ENCODE measurements at regions not wholly inside any gene's neighbourhood (a gene's known extent, or its start where the extent isn't known, plus 50 kb on each side); places are given as distances from the start of the nearest gene placed in this dataset.

- intact Hi-C loops (cut with DNase I; ENCODE audit: low total_unique reads) = no loop called here
- 3 to 5% methylated on average over 1 of the region's 1 CpG for WGBS, 2 donors
- H3K4me3 ChIP-seq (ENCODE audit: low read depth, poor library complexity, severe bottlenecking) = no peak overlapping the region
- TF ChIP-seq POLR2A (IDR thresholded peaks at IDR 0.05) = no peak
- TF ChIP-seq, protein P1, sequence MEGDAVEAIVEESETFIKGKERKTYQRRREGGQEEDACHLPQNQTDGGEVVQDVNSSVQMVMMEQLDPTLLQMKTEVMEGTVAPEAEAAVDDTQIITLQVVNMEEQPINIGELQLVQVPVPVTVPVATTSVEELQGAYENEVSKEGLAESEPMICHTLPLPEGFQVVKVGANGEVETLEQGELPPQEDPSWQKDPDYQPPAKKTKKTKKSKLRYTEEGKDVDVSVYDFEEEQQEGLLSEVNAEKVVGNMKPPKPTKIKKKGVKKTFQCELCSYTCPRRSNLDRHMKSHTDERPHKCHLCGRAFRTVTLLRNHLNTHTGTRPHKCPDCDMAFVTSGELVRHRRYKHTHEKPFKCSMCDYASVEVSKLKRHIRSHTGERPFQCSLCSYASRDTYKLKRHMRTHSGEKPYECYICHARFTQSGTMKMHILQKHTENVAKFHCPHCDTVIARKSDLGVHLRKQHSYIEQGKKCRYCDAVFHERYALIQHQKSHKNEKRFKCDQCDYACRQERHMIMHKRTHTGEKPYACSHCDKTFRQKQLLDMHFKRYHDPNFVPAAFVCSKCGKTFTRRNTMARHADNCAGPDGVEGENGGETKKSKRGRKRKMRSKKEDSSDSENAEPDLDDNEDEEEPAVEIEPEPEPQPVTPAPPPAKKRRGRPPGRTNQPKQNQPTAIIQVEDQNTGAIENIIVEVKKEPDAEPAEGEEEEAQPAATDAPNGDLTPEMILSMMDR (IDR thresholded peaks at IDR 0.05) = no peak
- no peak for DNase-seq (ENCODE audit: low spot score in 2 of 2)
These were observed 142.2 kb downstream of the ABCA8 start for GRCh38 chr17:68812876-68813584.

- 77 to 85% methylated on average over 2 of the region's 2 CpGs for WGBS, 2 donors
- H3K4me3 ChIP-seq (ENCODE audit: low read depth, poor library complexity, severe bottlenecking) = no peak overlapping the region
- TF ChIP-seq POLR2A (IDR thresholded peaks at IDR 0.05) = no peak
- TF ChIP-seq, protein P1 (IDR thresholded peaks at IDR 0.05) = no peak
These were observed 146.0 kb downstream of the ABCA8 start for GRCh38 chr17:68809148-68809547.

GRCh38 chr17:68807998-68808772 lies 147.0 kb downstream of the ABCA8 start:
- intact Hi-C loops (cut with DNase I; ENCODE audit: low total_unique reads) = no loop called here
- no peak for DNase-seq (ENCODE audit: low spot score in 2 of 2)
- H3K4me3 ChIP-seq (ENCODE audit: low read depth, poor library complexity, severe bottlenecking) = no peak overlapping the region
- 59% methylated on average over 2 of the region's 2 CpGs for WGBS, 2 donors
- TF ChIP-seq POLR2A (IDR thresholded peaks at IDR 0.05) = no peak
- TF ChIP-seq, protein P1 (IDR thresholded peaks at IDR 0.05) = no peak

More at GRCh38 chr17:68809148-68809547, 146.0 kb downstream of the ABCA8 start:
- DNase-seq (ENCODE audit: low spot score in 2 of 2) = no peak
- intact Hi-C loops (cut with DNase I; ENCODE audit: low total_unique reads) = no loop called here

DNA sequence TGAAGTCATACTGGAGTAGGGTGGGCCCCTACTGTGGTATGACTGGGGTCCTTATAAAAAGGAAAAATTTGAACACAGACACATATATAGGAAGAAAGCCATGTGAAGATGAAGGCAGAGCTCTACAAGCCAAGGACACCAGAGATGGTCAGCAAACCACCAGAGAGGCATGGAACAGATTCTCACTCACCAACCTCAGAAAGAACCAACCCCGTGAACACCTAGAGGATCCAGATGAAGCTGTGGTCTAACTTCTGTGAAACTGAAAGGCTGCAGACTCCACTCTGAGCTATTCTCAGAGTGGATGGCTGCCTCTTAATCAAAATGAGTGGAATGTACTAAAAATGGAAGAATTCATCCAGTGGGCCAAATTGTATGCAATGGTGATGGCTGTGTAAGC lies 149.6 kb downstream of the ABCA8 start:
- WGBS, 2 donors = 93 to 95% methylated on average over 1 of the region's 1 CpG
- no peak overlapping the region for H3K4me3 ChIP-seq (ENCODE audit: low read depth, poor library complexity, severe bottlenecking)
- intact Hi-C loops (cut with DNase I; ENCODE audit: low total_unique reads) = no loop called here
- DNase-seq (ENCODE audit: low spot score in 2 of 2) = no peak
- TF ChIP-seq, protein P1 (IDR thresholded peaks at IDR 0.05) = no peak
- TF ChIP-seq POLR2A (IDR thresholded peaks at IDR 0.05) = no peak

GRCh38 chr17:68804777-68805520 lies 150.2 kb downstream of the ABCA8 start:
- no peak for DNase-seq (ENCODE audit: low spot score in 2 of 2)
- WGBS, 2 donors = 81 to 93% methylated on average over 1 of the region's 1 CpG
- H3K4me3 ChIP-seq (ENCODE audit: low read depth, poor library complexity, severe bottlenecking) = no peak overlapping the region
- TF ChIP-seq, protein P1 (IDR thresholded peaks at IDR 0.05) = no peak
- TF ChIP-seq POLR2A (IDR thresholded peaks at IDR 0.05) = no peak
- intact Hi-C loops (cut with DNase I; ENCODE audit: low total_unique reads) = no loop called here

Data from lower leg skin (tissue), 4 donors.